ENCODE measurements at regions not wholly inside any gene's neighbourhood (a gene's known extent, or its start where the extent isn't known, plus 50 kb on each side); places are given as distances from the start of the nearest gene placed in this dataset.

- TF ChIP-seq ZNF274 (IDR thresholded peaks at IDR 0.05; ENCODE audit: low read depth, low read length) (no peak), SUZ12 (IDR thresholded peaks at IDR 0.05; ENCODE audit: extremely low read depth, insufficient read depth, insufficient read length) (no peak), YY1 (IDR thresholded peaks at IDR 0.05; ENCODE audit: insufficient read depth, insufficient read length) (no peak)
Measured at GRCh38 chr3:176807938-176808337, 389.3 kb downstream of the TBL1XR1 start.
